ENCODE measurements at regions not wholly inside any gene's neighbourhood (a gene's known extent, or its start where the extent isn't known, plus 50 kb on each side); places are given as distances from the start of the nearest gene placed in this dataset.

DNA sequence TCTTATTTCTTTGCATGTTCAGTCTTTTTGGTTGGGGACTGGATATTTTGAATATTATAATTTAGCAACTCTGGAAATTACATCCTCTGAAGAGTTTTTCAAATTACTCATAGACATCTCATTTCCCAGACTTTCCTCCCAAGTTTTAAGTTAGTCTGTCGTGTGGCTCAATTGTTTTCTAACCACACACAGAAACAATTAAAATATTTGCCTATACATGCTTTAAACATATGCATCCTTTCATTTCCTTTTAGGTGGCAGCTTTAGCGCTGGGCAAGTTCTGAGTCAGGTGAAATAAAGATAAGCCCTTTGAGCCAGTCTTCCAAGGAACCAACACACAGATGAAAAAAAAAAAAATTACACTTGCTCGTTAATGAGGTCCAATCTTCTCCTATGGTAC is 307.0 kb upstream of the SPOCK3 start:
- intact Hi-C loops (cut with micrococcal nuclease) = no loop called here
- Mint-ChIP-seq H3K4me1 (ENCODE audit: low read depth) (no peaks in the 10 kb centered on the region), H3K27ac (no peak overlapping the region), H3K36me3 (ENCODE audit: low read depth) (no peaks in the 10 kb centered on the region), H3K27me3 (ENCODE audit: insufficient read depth) (no peaks in the 10 kb centered on the region), H3K9me3 (peaks cover 4% of the 10 kb centered on the region), H3K4me3 (no peak overlapping the region)
- no peak for DNase-seq (ENCODE audit: low spot score)

DNA sequence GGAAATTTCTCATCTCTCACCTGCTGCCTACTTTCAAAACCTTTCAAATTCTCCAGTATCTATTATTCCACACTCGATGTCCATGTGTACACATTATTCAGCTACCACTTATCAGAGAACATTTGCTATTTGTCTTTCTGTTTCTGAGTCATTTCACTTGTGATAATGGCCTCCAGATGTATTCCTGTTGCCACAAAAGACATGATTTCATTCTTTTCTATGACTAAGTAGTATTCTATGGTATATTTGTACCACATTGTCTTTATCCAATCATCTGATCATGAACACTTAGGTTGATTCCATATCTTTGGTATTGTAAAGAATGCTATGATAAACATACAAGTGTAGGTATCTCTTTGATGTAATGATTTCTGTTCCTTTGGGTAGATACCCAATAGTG is 310.1 kb upstream of the SPOCK3 start:
- no peak for DNase-seq (ENCODE audit: low spot score)
- Mint-ChIP-seq H3K4me1 (ENCODE audit: low read depth) (no peaks in the 10 kb centered on the region), H3K9me3 (peaks cover 4% of the 10 kb centered on the region)

DNA sequence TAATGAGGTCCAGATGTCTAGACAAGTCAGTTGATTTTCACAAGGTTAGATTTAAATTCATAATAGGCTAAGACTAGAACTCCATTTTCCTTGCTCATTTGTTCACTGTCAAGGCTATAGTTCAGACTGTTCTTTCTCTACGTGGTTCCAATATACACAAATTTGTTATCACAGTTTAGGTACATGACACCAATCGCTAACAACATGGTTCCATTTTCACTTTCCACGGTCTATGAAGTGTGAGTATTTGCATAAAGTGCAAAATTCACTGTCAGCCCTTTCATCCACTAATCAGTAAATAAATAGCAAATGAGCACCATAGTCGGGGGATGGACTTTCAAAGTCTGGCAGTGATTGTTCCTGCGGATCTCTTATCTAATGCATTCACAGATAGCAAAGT is 315.7 kb upstream of the SPOCK3 start:
- H3K9me3 Mint-ChIP-seq = peaks cover 3% of the 10 kb centered on the region
- no peak for DNase-seq (ENCODE audit: low spot score)

More for the DNA sequence above, 310.1 kb upstream of the SPOCK3 start:
- H3K36me3 Mint-ChIP-seq (ENCODE audit: low read depth) = no peaks in the 10 kb centered on the region
- no peak overlapping the region for H3K4me3 Mint-ChIP-seq
- H3K27ac Mint-ChIP-seq = no peak overlapping the region
- H3K27me3 Mint-ChIP-seq (ENCODE audit: insufficient read depth) = no peaks in the 10 kb centered on the region
- intact Hi-C loops (cut with micrococcal nuclease) = no loop called here

DNA sequence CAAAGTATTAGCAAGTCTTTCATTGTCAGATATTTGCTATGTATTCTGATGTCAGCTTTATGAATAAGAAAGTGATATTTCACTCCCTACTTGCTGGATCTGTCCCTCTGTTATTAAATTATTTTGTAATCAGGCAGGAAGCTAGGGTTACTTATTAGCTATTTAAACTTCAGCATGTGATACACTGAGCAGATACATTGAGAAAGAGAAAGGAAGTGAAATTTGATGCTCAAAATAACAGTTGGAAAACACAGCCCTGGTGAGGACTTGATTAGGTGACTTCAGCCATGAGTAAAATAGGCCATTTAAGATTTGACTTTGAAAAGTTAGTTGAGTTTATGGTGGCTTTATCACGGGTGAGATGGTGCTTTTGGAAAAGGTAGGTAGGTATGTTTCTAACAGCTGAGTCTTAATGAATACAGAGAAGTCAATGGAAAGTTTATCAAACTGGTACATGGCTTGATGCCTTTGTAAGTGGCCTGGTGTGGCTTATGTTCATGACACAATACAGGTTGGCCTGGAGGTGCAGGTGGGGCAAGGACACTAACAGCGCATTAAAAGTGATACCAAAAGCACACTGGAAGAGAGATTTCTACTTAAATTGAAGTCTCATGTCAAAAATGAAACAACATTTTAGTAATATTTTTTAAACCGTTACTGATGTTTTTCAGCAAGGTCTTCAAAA is 321.2 kb upstream of the SPOCK3 start:
- Mint-ChIP-seq H3K36me3 (ENCODE audit: low read depth) (no peaks in the 10 kb centered on the region), H3K27me3 (ENCODE audit: insufficient read depth) (no peaks in the 10 kb centered on the region), H3K4me3 (no peak overlapping the region), H3K9me3 (peaks cover 9% of the 10 kb centered on the region), H3K27ac (no peak overlapping the region), H3K4me1 (ENCODE audit: low read depth) (no peaks in the 10 kb centered on the region)
- intact Hi-C loops (cut with micrococcal nuclease) = no loop called here
- no peak for DNase-seq (ENCODE audit: low spot score)

More for the DNA sequence above, 315.7 kb upstream of the SPOCK3 start:
- Mint-ChIP-seq H3K4me3 (no peak overlapping the region), H3K36me3 (ENCODE audit: low read depth) (no peaks in the 10 kb centered on the region), H3K4me1 (ENCODE audit: low read depth) (no peaks in the 10 kb centered on the region), H3K27ac (no peak overlapping the region), H3K27me3 (ENCODE audit: insufficient read depth) (no peaks in the 10 kb centered on the region)
- intact Hi-C loops (cut with micrococcal nuclease) = no loop called here

DNA sequence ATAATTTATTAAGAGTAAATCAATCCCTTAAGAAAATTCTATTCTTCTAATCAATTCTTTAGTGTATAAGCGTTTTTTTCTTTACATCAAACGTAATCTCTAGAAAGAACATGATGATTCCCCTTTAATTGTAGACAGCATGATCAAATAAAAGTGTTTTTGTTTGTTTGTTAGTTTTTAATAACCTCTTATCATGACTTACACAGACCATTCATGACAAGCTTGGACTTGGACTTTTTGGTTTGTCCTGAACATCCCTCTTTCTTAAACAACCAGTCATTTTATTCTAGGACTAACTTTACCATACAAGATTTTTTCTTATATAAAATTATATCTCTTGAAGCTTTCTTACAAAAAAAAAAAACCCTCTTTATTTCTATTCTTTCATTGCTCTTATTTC is 344.6 kb upstream of the SPOCK3 start:
- no peak for DNase-seq (ENCODE audit: low spot score)
- H3K4me1 Mint-ChIP-seq (ENCODE audit: low read depth) = no peaks in the 10 kb centered on the region
- intact Hi-C loops (cut with micrococcal nuclease) = no loop called here
- no peak overlapping the region for H3K27ac Mint-ChIP-seq
- no peak overlapping the region for H3K4me3 Mint-ChIP-seq
- peaks cover 24% of the 10 kb centered on the region for H3K9me3 Mint-ChIP-seq
- H3K36me3 Mint-ChIP-seq (ENCODE audit: low read depth) = no peaks in the 10 kb centered on the region
- no peaks in the 10 kb centered on the region for H3K27me3 Mint-ChIP-seq (ENCODE audit: insufficient read depth)

DNA sequence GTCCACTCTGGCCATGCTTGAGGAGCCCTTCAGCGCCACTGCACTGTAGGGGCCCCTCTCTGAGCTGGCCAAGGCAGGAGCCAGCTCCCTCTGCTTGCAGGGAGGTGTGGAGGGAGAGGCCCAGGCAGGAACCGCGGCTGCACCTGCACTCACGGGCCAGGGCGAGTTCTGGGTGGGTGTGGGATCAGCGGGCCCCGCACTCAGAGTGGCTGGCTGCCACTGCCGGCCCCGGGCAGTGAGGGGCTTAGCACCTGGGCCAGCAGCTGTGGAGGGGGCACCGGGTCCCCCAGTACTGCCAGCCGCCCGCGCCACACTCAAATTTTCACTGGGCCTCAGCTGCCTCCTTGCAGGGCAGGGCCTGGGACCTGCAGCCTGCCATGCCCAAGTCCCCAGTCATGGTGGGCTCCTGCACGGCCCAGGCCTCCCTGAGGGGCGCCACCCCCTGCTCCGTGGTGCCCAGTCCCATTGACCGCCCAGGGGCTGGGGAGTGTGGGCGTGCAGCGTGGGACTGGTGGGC is 347.2 kb upstream of the SPOCK3 start:
- no peak for DNase-seq (ENCODE audit: low spot score)
- H3K27me3 Mint-ChIP-seq (ENCODE audit: insufficient read depth) = no peaks in the 10 kb centered on the region
- H3K4me3 Mint-ChIP-seq = no peak overlapping the region
- H3K4me1 Mint-ChIP-seq (ENCODE audit: low read depth) = no peaks in the 10 kb centered on the region
- no peak overlapping the region for H3K27ac Mint-ChIP-seq
- H3K36me3 Mint-ChIP-seq (ENCODE audit: low read depth) = no peaks in the 10 kb centered on the region
- intact Hi-C loops (cut with micrococcal nuclease) = no loop called here
- H3K9me3 Mint-ChIP-seq = peaks cover 28% of the 10 kb centered on the region

DNA sequence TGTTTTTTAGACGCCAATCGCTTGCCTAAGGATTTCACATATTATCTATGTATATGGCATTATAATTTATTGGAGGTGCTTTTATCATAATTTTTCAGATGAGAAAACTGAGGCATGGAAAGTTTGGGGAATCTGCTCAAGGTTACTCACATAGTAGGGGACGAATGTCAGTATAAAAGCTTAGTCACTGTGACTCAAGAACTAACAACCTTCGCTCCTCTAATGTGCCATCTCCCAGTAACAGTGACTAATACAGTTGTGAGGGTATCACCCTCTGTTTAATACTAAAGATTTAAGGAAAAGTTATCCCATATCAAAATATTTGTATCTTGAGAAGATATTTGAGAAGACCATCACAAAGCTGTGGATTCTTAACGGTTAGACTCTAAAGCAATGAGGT is 353.1 kb upstream of the SPOCK3 start:
- H3K27me3 Mint-ChIP-seq (ENCODE audit: insufficient read depth) = no peaks in the 10 kb centered on the region
- DNase-seq (ENCODE audit: low spot score) = no peak
- H3K4me1 Mint-ChIP-seq (ENCODE audit: low read depth) = no peaks in the 10 kb centered on the region
- peaks cover 10% of the 10 kb centered on the region for H3K9me3 Mint-ChIP-seq
- H3K4me3 Mint-ChIP-seq = no peak overlapping the region
- H3K27ac Mint-ChIP-seq = no peak overlapping the region
- H3K36me3 Mint-ChIP-seq (ENCODE audit: low read depth) = no peaks in the 10 kb centered on the region
- intact Hi-C loops (cut with micrococcal nuclease) = no loop called here

DNA sequence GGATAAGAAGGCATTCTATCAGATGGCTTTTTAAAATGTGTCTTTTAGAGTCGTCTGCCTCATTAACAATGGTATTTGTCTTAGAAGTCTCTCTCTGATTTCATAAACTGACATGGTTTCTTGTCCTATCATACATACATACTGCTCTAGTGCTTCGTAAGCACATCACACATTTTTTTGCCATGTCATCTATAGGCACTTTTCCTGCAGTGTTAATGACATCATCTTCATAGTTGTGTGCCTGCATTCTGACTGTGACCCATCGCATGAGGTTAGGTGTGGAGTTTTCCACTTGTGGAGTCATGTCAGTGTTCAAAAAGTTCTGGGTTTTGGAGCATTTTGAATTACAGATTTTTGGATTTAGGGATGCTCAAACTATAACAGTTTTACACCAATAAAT is 361.6 kb upstream of the SPOCK3 start:
- H3K4me1 Mint-ChIP-seq (ENCODE audit: low read depth) = no peaks in the 10 kb centered on the region
- no peak overlapping the region for H3K4me3 Mint-ChIP-seq
- no peaks in the 10 kb centered on the region for H3K27me3 Mint-ChIP-seq (ENCODE audit: insufficient read depth)
- no peaks in the 10 kb centered on the region for H3K36me3 Mint-ChIP-seq (ENCODE audit: low read depth)
- DNase-seq (ENCODE audit: low spot score) = no peak
- H3K9me3 Mint-ChIP-seq = no peaks in the 10 kb centered on the region
- H3K27ac Mint-ChIP-seq = no peak overlapping the region
- intact Hi-C loops (cut with micrococcal nuclease) = no loop called here

DNA sequence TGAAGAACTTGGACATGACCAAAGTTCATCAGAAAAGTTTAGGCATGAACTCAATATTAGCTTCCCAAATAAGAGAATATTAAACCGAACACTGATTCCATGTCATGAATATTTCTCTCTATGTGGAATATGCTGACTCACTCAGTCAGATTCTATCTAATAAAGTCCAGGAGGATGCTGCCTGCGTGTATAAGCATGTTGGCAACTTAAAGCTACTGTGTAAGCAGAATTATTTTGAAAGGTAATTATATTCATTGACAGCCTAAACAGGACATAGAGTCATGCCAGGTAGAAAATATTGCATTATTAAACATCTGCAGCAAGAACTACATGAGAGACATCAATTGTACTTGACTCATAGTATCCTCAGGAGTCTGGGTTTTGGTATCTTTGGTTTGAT is 367.9 kb upstream of the SPOCK3 start:
- Mint-ChIP-seq H3K27ac (no peak overlapping the region), H3K4me1 (ENCODE audit: low read depth) (no peaks in the 10 kb centered on the region), H3K9me3 (no peaks in the 10 kb centered on the region), H3K27me3 (ENCODE audit: insufficient read depth) (no peaks in the 10 kb centered on the region), H3K36me3 (ENCODE audit: low read depth) (no peaks in the 10 kb centered on the region), H3K4me3 (no peak overlapping the region)
- intact Hi-C loops (cut with micrococcal nuclease) = no loop called here
- no peak for DNase-seq (ENCODE audit: low spot score)

DNA sequence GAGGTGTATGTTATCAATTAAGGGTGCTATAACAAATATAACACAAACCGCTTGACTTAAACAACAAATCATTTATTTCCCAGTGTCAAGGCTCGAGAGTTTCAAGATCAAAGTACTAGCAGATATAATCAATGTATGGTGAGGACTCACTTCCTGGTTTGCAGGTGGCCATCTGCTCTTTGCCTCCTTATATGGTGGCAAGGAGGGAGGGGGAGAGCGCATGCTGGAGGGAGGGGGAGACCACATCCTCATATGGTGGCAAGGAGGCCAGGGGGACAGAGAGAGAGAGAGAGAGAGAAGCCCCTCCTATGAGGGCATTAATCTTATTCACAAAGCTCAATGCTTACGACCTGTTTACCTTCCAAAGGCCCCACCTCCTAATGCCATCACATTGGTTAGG is 372.3 kb upstream of the SPOCK3 start:
- intact Hi-C loops (cut with micrococcal nuclease) = no loop called here
- H3K36me3 Mint-ChIP-seq (ENCODE audit: low read depth) = no peaks in the 10 kb centered on the region
- H3K27me3 Mint-ChIP-seq (ENCODE audit: insufficient read depth) = no peaks in the 10 kb centered on the region
- DNase-seq (ENCODE audit: low spot score) = no peak
- H3K27ac Mint-ChIP-seq = no peak overlapping the region
- H3K4me1 Mint-ChIP-seq (ENCODE audit: low read depth) = no peaks in the 10 kb centered on the region
- H3K9me3 Mint-ChIP-seq = no peaks in the 10 kb centered on the region
- no peak overlapping the region for H3K4me3 Mint-ChIP-seq

DNA sequence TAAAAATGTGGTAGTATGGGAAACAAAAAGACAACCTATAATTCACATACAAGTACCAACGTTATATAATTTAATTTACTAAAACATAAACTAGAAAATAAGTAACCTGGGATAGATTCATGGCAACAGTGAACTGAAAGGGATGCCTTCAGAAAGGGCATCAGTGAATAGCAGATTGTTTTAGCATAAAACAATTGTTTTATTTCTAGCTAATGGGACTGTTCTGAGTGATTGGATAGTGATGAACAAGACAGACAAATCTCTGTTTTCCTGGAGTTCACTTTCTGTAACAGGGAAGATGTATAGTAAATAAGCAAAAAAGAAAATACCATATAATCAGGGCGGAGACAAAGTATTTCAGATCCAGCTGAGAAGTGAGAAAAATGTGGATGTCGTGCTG is 379.1 kb upstream of the SPOCK3 start:
- intact Hi-C loops (cut with micrococcal nuclease) = no loop called here
- Mint-ChIP-seq H3K4me1 (ENCODE audit: low read depth) (no peaks in the 10 kb centered on the region), H3K27ac (no peak overlapping the region), H3K9me3 (no peaks in the 10 kb centered on the region), H3K36me3 (ENCODE audit: low read depth) (no peaks in the 10 kb centered on the region), H3K4me3 (no peak overlapping the region), H3K27me3 (ENCODE audit: insufficient read depth) (no peaks in the 10 kb centered on the region)
- DNase-seq (ENCODE audit: low spot score) = no peak

DNA sequence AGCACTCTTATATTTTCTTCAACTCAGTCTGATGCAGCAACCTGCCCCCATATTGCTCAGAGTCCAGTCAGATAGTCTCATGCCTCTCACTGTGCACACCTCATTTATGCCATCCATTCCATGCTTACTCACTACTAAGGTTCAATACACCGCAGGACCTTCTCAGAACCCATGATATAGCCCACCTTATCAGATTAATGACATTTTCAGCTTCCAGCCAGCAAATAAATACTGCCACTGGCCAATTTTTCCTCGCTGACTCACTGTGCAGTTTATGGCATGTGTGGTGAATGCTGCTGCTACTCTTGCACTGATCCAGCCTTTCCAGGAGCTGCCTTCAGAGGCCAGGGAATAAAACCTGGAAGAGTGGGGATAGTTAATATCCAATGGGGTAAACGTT is 380.6 kb upstream of the SPOCK3 start:
- intact Hi-C loops (cut with micrococcal nuclease) = no loop called here
- DNase-seq (ENCODE audit: low spot score) = no peak
- no peak overlapping the region for H3K4me3 Mint-ChIP-seq
- no peaks in the 10 kb centered on the region for H3K27me3 Mint-ChIP-seq (ENCODE audit: insufficient read depth)
- no peaks in the 10 kb centered on the region for H3K4me1 Mint-ChIP-seq (ENCODE audit: low read depth)
- H3K27ac Mint-ChIP-seq = no peak overlapping the region
- H3K36me3 Mint-ChIP-seq (ENCODE audit: low read depth) = no peaks in the 10 kb centered on the region
- no peaks in the 10 kb centered on the region for H3K9me3 Mint-ChIP-seq

DNA sequence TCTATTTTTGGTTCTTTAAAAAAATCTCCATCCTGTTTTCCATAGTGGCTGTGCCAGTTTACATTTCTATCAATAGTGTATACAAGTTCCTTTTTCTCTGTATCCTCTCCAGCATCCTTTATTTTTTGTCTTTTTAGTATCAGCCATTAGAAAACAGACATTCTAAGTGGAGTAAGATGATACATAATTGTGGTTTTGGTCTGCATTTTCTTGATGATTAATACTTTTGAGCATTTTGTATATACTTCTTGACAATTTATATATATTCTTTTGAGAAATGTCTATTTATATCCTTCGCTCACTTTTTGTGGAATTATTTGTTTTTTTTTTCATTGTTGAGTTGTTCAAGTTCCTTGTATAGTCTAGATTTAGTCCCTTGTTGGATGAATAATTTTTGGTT is 382.2 kb upstream of the SPOCK3 start:
- Mint-ChIP-seq H3K27me3 (ENCODE audit: insufficient read depth) (no peaks in the 10 kb centered on the region), H3K4me1 (ENCODE audit: low read depth) (no peaks in the 10 kb centered on the region), H3K9me3 (no peaks in the 10 kb centered on the region), H3K36me3 (ENCODE audit: low read depth) (no peaks in the 10 kb centered on the region), H3K4me3 (no peak overlapping the region), H3K27ac (no peak overlapping the region)
- intact Hi-C loops (cut with micrococcal nuclease) = no loop called here
- DNase-seq (ENCODE audit: low spot score) = no peak
